Esophagus (tissue), 2 donors: ENCODE measurements at regions not wholly inside any gene's neighbourhood (a gene's known extent, or its start where the extent isn't known, plus 50 kb on each side); places are given as distances from the start of the nearest gene placed in this dataset.

ENCODE experiments used
- H3K27ac ChIP-seq, 2 donors: one replicate each; pipeline ENCODE4 v1.5.1; 2013; ENCODE audit warnings: low read depth in 2 of 2, mild to moderate bottlenecking in 2 of 2, inconsistent platforms in 1 of 2, low read length in 1 of 2, moderate library complexity in 1 of 2
- H3K27me3 ChIP-seq, 2 donors: one replicate each; pipeline ENCODE4 v1.6.1; 2013; ENCODE audit warnings: low read length in 2 of 2, control low read depth in 1 of 2, mild to moderate bottlenecking in 1 of 2; ENCODE audit not compliant: insufficient read depth in 2 of 2, control insufficient read depth in 1 of 2
- H3K36me3 ChIP-seq, 2 donors: one replicate each; pipeline ENCODE4 v1.6.1; 2013; ENCODE audit warnings: low read length in 1 of 2; ENCODE audit not compliant: control insufficient read depth in 2 of 2, insufficient read depth in 2 of 2
- H3K4me1 ChIP-seq, 2 donors: one replicate each; pipeline ENCODE4 v1.6.1; 2013; ENCODE audit warnings: low read length in 1 of 2; ENCODE audit not compliant: control insufficient read depth in 2 of 2, insufficient read depth in 2 of 2
- H3K4me3 ChIP-seq, 2 donors: one replicate each; pipeline ENCODE4 v1.5.1; 2013; ENCODE audit warnings: low read length in 2 of 2, mild to moderate bottlenecking in 2 of 2, low read depth in 1 of 2, moderate library complexity in 1 of 2
- H3K9me3 ChIP-seq, 2 donors: one replicate each; pipeline ENCODE4 v1.6.1; 2013; ENCODE audit warnings: mild to moderate bottlenecking in 2 of 2, low read depth in 1 of 2, low read length in 1 of 2, moderate library complexity in 1 of 2; ENCODE audit not compliant: control insufficient read depth in 2 of 2, insufficient read depth in 1 of 2
- WGBS, 2 donors: extraction: QIAGEN DNeasy Blood & Tissue Kit; methylation state at CpG; one replicate each; pipeline ENCODE4 v1.1.7; 2013; 5-methylcytosine and 5-hydroxymethylcytosine counted together
- donor health status: healthy with polysubstance abuse.
- donor health status: Bipolar disorder and iron deficiency.

DNA sequence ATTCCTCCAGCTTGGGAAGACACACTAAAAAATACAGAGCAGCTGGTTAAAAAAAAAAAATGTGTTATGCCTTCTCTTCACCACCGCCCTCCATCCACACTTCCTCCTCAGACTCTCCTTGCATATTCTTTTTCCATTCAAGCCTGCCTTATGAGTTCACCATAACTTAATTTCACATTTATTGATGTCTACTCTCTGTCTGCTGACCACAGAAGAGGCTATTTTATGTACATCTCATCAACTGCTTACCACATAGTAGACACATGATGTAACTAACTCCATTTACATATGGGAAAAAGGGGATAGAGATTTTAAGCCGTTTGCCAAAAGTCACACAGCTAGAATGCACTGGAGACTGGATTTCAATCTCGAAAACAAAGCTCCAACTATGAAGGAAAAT is 409.8 kb downstream of the CDH11 start:
- Histone ChIP-seq H3K9me3 (peaks cover 0 to 3% of the 10 kb centered on the region in 2 donors), H3K27ac (no peak overlapping the region), H3K4me3 (no peak overlapping the region), H3K36me3 (no peaks in the 10 kb centered on the region), H3K4me1 (no peaks in the 10 kb centered on the region), H3K27me3 (no peaks in the 10 kb centered on the region)
- whole genome bisulfite sequencing, 2 donors = 62 to 65% methylated on average over 3 of the region's 3 CpGs

DNA sequence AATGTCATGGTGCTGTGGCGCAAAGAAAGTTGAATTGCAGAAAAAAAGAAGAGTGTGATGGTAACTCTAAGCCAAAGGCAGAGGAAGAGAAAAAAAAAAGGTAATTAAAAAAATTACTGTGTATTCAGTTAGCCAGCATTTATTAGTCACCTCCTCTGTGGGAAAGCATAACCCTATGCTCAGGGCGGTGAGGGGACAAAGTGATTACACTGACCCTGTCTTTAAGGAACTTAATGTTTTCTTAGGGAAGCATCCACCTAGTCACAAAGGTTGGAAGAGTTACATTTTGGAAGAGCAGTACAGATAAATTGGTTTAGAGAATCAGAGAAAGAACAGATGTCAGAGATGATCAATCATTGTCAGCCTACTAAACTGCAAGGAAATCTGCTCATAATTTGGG is 410.3 kb downstream of the CDH11 start:
- peaks cover 0 to 3% of the 10 kb centered on the region in 2 donors for H3K9me3 ChIP-seq
- H3K4me3 ChIP-seq = no peak overlapping the region
- no peaks in the 10 kb centered on the region for H3K4me1 ChIP-seq
- H3K27me3 ChIP-seq = no peaks in the 10 kb centered on the region
- H3K27ac ChIP-seq = no peak overlapping the region
- no peaks in the 10 kb centered on the region for H3K36me3 ChIP-seq
- 75 to 84% methylated on average over 2 of the region's 2 CpGs for WGBS, 2 donors

DNA sequence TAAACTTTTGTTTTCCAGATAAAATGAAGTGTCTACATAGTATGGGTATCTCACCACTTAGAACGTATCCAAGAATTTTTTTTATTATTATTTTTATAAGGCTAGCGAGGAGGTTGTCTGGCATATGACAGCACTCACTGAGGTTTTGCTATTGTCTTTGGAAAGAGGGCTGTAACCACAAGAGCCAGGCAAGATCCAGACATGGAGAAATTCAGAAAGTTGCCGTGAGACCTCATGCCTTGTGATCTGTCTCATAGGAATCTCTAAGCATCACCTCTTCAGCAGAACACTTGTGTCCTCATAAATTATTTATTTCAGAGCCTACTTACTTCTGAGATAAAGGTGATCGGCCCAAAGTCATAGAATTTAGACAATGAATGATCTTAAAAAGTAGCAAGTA is 410.8 kb downstream of the CDH11 start:
- Histone ChIP-seq H3K36me3 (no peaks in the 10 kb centered on the region), H3K9me3 (peaks cover 0 to 3% of the 10 kb centered on the region in 2 donors), H3K27me3 (no peaks in the 10 kb centered on the region), H3K27ac (no peak overlapping the region), H3K4me3 (no peak overlapping the region), H3K4me1 (no peaks in the 10 kb centered on the region)
- 79 to 80% methylated on average over 4 of the region's 4 CpGs for WGBS, 2 donors

DNA sequence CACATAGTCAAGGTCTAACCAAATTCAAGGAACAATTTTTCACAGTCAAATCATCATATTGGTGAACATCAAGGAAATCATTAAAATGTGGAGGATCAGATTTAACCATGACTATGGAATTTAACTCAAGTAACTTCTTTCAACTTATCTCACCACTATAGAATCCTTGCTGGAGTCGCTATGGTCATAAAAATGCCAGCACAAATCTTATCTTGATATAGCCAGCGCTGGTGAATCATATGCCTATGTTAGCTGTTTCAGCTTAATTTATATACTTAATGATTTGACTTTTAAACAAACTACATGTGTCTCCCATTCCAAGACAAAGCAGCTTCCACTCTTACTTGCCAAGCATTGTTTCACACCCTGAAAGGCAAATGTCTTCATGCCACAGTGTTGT is 416.4 kb downstream of the CDH11 start:
- WGBS, 2 donors = 54 to 68% methylated on average over 2 of the region's 2 CpGs
- no peaks in the 10 kb centered on the region for H3K36me3 ChIP-seq
- H3K27ac ChIP-seq = no peak overlapping the region

DNA sequence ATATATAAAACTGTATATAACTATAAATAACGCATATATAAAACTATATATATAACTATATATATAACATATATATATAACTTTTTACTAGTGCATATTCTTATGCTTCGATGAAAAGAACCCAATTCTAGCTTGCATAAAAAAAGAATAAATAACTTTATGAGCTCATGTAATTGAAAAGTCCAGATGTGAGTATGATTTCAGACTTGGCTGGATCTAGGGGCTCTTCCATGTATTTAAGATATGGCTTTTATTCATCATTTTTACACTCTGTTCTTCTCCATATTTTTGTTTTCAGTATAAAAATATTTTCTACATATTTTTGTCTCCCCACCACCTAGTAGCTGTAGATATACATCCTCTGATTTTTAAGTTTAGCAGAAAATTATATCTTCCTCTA is 417.5 kb downstream of the CDH11 start:
- H3K27ac ChIP-seq = no peak overlapping the region
- WGBS, 2 donors = 79 to 89% methylated on average over 2 of the region's 2 CpGs
- no peak overlapping the region for H3K4me3 ChIP-seq
- H3K4me1 ChIP-seq = no peaks in the 10 kb centered on the region
- H3K27me3 ChIP-seq = no peaks in the 10 kb centered on the region
- peaks cover 2 to 6% of the 10 kb centered on the region in 2 donors for H3K9me3 ChIP-seq
- no peaks in the 10 kb centered on the region for H3K36me3 ChIP-seq

More for the DNA sequence above, 416.4 kb downstream of the CDH11 start:
- no peaks in the 10 kb centered on the region for H3K4me1 ChIP-seq
- no peak overlapping the region for H3K4me3 ChIP-seq
- H3K27me3 ChIP-seq = no peaks in the 10 kb centered on the region
- peaks cover 2 to 4% of the 10 kb centered on the region in 2 donors for H3K9me3 ChIP-seq

DNA sequence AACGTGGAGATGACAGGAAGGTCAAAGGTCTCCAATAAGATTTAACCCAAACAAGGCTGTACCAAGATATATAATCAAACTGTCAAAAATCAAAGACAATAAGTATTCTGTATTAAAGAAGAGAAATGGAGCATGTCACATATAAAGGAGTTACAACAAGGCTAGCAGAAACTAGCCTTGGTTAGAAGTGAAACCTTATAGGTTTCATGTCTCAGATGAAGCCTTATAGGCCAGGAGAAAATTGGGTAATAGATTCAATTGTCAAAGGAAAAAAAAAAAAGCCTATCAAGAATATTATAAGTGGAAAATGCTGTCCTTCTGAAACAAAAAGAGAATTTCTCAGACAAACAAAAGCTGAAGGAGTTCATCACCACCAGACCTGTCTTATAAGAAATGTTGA is 419.4 kb downstream of the CDH11 start:
- Histone ChIP-seq H3K4me1 (no peaks in the 10 kb centered on the region), H3K27me3 (no peaks in the 10 kb centered on the region), H3K27ac (no peak overlapping the region), H3K9me3 (peaks cover 2 to 6% of the 10 kb centered on the region in 2 donors), H3K4me3 (no peak overlapping the region), H3K36me3 (no peaks in the 10 kb centered on the region)
- WGBS, 2 donors = 13 to 25% methylated on average over 1 of the region's 1 CpG

DNA sequence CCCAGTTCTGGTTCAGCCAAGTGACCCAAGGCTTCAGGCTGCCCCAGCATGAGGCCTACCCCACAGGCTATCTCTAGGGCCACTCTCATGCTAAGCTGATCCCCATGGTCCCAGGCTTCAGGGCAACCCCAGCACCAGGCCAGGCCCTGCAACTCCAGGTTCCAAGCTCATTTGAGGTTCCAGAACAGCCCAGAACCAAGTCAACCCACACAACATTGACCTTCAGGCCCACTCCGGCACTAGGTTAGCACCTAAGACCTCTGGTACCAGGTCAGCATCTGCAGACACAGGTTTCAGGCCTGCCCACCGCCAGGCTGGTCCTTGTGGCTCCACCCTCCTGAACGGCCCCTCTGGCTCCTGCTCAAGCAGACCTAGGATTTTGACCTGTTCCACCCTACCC is 421.2 kb downstream of the CDH11 start:
- H3K4me1 ChIP-seq = no peaks in the 10 kb centered on the region
- 84 to 88% methylated on average over 3 of the region's 3 CpGs for WGBS, 2 donors
- no peaks in the 10 kb centered on the region for H3K36me3 ChIP-seq
- H3K9me3 ChIP-seq = peaks cover 2 to 6% of the 10 kb centered on the region in 2 donors
- no peaks in the 10 kb centered on the region for H3K27me3 ChIP-seq
- H3K4me3 ChIP-seq = no peak overlapping the region
- no peak overlapping the region for H3K27ac ChIP-seq

DNA sequence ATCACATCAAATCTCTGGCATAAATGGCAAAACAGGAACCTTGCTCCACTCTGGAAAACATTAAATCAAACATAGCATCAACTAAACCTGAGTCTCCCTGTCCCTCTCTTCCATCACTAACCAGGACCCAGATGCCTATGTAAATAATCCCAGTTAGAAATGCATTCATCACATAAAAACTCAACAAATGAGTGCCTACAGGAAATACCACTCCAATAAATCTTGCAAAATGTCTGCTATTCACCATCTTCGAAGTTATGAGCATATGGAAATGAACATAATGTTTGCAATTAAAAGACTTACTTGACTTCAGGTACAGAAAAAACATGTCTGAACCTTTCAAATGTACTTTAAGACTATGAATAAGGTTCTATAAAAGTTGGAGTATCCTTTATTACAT is 425.0 kb downstream of the CDH11 start:
- Histone ChIP-seq H3K4me1 (no peaks in the 10 kb centered on the region), H3K36me3 (no peaks in the 10 kb centered on the region), H3K27me3 (no peaks in the 10 kb centered on the region), H3K9me3 (peaks cover 2 to 6% of the 10 kb centered on the region in 2 donors), H3K27ac (no peak overlapping the region), H3K4me3 (no peak overlapping the region)
- WGBS, 2 donors = 46 to 49% methylated on average over 1 of the region's 1 CpG

DNA sequence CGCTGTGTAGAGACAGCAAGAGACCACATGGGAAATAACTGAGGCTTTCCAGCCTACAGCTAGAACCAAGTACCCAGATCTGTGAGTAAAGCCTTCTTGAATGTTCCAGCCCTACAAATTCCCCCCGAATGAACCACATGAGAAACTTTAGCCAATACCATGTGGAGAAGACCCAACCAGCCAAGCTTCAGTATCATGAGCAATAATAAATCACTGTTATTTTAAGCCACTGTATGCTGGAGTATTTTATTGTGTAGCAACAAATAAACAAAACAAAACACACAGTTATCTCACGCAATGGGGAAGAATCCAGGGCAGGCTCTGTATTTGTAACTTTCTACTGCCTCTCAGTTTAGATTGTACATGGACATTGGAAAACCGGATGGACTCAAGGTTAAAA is 426.2 kb downstream of the CDH11 start:
- no peaks in the 10 kb centered on the region for H3K4me1 ChIP-seq
- H3K36me3 ChIP-seq = no peaks in the 10 kb centered on the region
- peaks cover 0 to 3% of the 10 kb centered on the region in 2 donors for H3K9me3 ChIP-seq
- H3K27ac ChIP-seq = no peak overlapping the region
- H3K27me3 ChIP-seq = no peaks in the 10 kb centered on the region
- no peak overlapping the region for H3K4me3 ChIP-seq
- 74 to 84% methylated on average over 4 of the region's 4 CpGs for WGBS, 2 donors

DNA sequence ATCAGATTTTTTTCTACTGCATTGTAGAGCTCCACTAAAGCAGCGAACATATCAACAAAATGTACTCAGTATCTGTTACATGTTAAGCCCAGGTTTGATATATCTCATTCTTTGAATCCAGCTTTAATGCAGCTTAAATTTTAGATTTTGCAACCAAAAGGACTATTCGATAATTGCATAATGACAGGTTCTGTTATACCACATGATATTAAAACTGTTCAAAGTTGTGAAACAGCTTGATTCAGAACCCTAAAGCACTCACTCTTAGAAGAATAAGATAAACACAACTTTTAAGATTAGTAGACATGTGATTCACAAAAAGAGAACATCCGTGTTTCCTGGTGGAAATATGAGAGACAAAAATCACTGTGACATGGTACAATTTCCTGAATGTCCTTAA is 427.9 kb downstream of the CDH11 start:
- Histone ChIP-seq H3K9me3 (no peaks in the 10 kb centered on the region), H3K4me1 (no peaks in the 10 kb centered on the region), H3K27me3 (no peaks in the 10 kb centered on the region), H3K27ac (no peak overlapping the region), H3K4me3 (no peak overlapping the region), H3K36me3 (no peaks in the 10 kb centered on the region)
- 69 to 70% methylated on average over 3 of the region's 3 CpGs for WGBS, 2 donors
